HCT116 (cell line): ENCODE measurements at regions not wholly inside any gene's neighbourhood (a gene's known extent, or its start where the extent isn't known, plus 50 kb on each side); places are given as distances from the start of the nearest gene placed in this dataset.

Source experiments
- ATAC-seq: fragments of 200-7000 bp; cut with Tn5 transposase; 2 replicates; pipeline ENCODE4 v1.9.1; 2020; ENCODE audit warnings: mild to moderate bottlenecking, moderate library complexity
- BruUV-seq: library from RNA; stranded (reverse); fragments of 400-500 nt; replicated peaks from 2 replicates; lab custom pipeline; 2021; lab: Mats Ljungman, UMichigan
- CTCF ChIA-PET: fragments of 300-600 bp; sonication (Branson Sonifier 250); formaldehyde crosslinking; loops from one replicate; lab custom pipeline; 2021; ENCODE audit warnings: antibody characterized with exemption; lab: Charles Lee
- POLR2A ChIA-PET: fragments of 300-600, 350-600 bp; sonication (Branson Sonifier 250); formaldehyde crosslinking; loops from one replicate; lab custom pipeline; 2021; ENCODE audit warnings: antibody characterized with exemption; lab: Charles Lee
- RAD21 ChIA-PET, 2 experiments: fragments of 300-600 bp; sonication (Branson Sonifier 250); formaldehyde crosslinking; loops; one replicate each; lab custom pipeline; 2023; ENCODE audit warnings: low total read pairs in 2 of 2; ENCODE audit not compliant: uncharacterized antibody in 2 of 2, unreplicated experiment in 2 of 2, low non-redundant PET in 1 of 2; lab: Charles Lee
- DNase-seq: peaks from one replicate; pipeline ENCODE4 v3.0.0-alpha.2; 2010; ENCODE audit warnings: low read depth, low spot score
- H2AFZ ChIP-seq: fragments of 200-600 bp; shearing (Covaris generic), sonication (generic); 2 replicates; pipeline ENCODE4 v1.6.1; 2017; ENCODE audit warnings: low read depth, mixed run types, mixed read lengths, antibody characterized with exemption, low read length; ENCODE audit not compliant: poor library complexity, severe bottlenecking
- H3K27ac ChIP-seq: 2 replicates; pipeline ENCODE4 v1.5.1; 2012; ENCODE audit warnings: low read depth, low read length
- H3K27me3 ChIP-seq: fragments of 200-600 bp; sonication (generic); 2 replicates; pipeline ENCODE4 v1.6.1; 2016; ENCODE audit warnings: mixed run types, low read length, mixed read lengths; ENCODE audit not compliant: insufficient read depth
- H3K36me3 ChIP-seq, 2 experiments: fragments of 200-500 bp in 1 of 2; fragments of 200-600 bp in 1 of 2; sonication (Bioruptor generic) in 1 of 2; sonication (generic) in 1 of 2; 2 replicates each; pipeline versions ENCODE4 v1.5.1 to v1.6.1; 2014 to 2016; ENCODE audit warnings: low read length in 2 of 2, inconsistent platforms in 1 of 2, mixed read lengths in 1 of 2, mixed run types in 1 of 2; ENCODE audit not compliant: insufficient read depth in 2 of 2, control insufficient read depth in 1 of 2
- H3K4me1 ChIP-seq, 2 experiments: fragments of 200-600 bp in 1 of 2; sonication (generic) in 1 of 2; 2 replicates each; pipeline versions ENCODE4 v1.5.1 to v1.6.1; 2012 to 2017; ENCODE audit warnings: low read length in 2 of 2, inconsistent platforms in 1 of 2, mild to moderate bottlenecking in 1 of 2, mixed read lengths in 1 of 2, mixed run types in 1 of 2, moderate library complexity in 1 of 2; ENCODE audit not compliant: insufficient read depth in 2 of 2, control insufficient read depth in 1 of 2
- H3K4me2 ChIP-seq: fragments of 200-600 bp; sonication (generic); 2 replicates; pipeline ENCODE4 v1.6.1; 2017; ENCODE audit warnings: mixed run types, low read length, mixed read lengths
- H3K4me3 ChIP-seq, 2 experiments: fragments of 200-600 bp in 1 of 2; sonication (generic) in 1 of 2; replicated peaks in 1 of 2; 2 replicates each; pipeline ENCODE4 v1.5.1; 2011 to 2016; ENCODE audit warnings: low read length in 2 of 2, control low read depth in 1 of 2, low read depth in 1 of 2, mild to moderate bottlenecking in 1 of 2, mixed read lengths in 1 of 2, mixed run types in 1 of 2
- H3K79me2 ChIP-seq: fragments of 200-600 bp; sonication (generic); 2 replicates; pipeline ENCODE4 v1.6.1; 2017; ENCODE audit warnings: mild to moderate bottlenecking, mixed run types, low read length, moderate library complexity, mixed read lengths; ENCODE audit not compliant: insufficient read depth
- H3K9ac ChIP-seq: fragments of 200-600 bp; sonication (generic); 2 replicates; pipeline ENCODE4 v1.6.1; 2016; ENCODE audit warnings: low read length, mixed read lengths
- H3K9me2 ChIP-seq: fragments of 200-600 bp; sonication (generic), shearing (Covaris generic); 2 replicates; pipeline ENCODE4 v1.6.1; 2017; ENCODE audit warnings: mixed run types, mild to moderate bottlenecking, moderate library complexity; ENCODE audit not compliant: insufficient read depth
- H3K9me3 ChIP-seq, 2 experiments: fragments of 200-500 bp in 1 of 2; fragments of 200-600 bp in 1 of 2; sonication (Bioruptor generic) in 1 of 2; sonication (generic) in 1 of 2; 2 replicates each; pipeline ENCODE4 v1.6.1; 2014 to 2017; ENCODE audit warnings: low read length in 2 of 2, mixed read lengths in 2 of 2, inconsistent platforms in 1 of 2, low read depth in 1 of 2, mild to moderate bottlenecking in 1 of 2, mixed run types in 1 of 2, moderate library complexity in 1 of 2; ENCODE audit not compliant: control insufficient read depth in 1 of 2, insufficient read depth in 1 of 2
- H4K20me1 ChIP-seq: fragments of 200-600 bp; sonication (generic), shearing (Covaris generic); 2 replicates; pipeline ENCODE4 v1.6.1; 2017; ENCODE audit warnings: mixed run types, mild to moderate bottlenecking, moderate library complexity; ENCODE audit not compliant: insufficient read depth
- ATF3 ChIP-seq: IDR thresholded peaks from 2 replicates; pipeline ENCODE4 v1.6.1; 2012
- CBX3 ChIP-seq: IDR thresholded peaks from 2 replicates; pipeline ENCODE4 v1.6.1; 2012; ENCODE audit warnings: low read depth
- CEBPB ChIP-seq: IDR thresholded peaks from 2 replicates; pipeline ENCODE4 v1.6.1; 2012; ENCODE audit warnings: low read depth
- CTCF ChIP-seq, 3 experiments: fragments of 200-600 bp in 1 of 3; sonication (generic) in 1 of 3; IDR thresholded peaks in 2 of 3; conservative IDR thresholded peaks in 1 of 3; 2 replicates each; pipeline ENCODE4 v1.5.1; 2012 to 2017; ENCODE audit warnings: low read depth in 2 of 3, low read length in 2 of 3, antibody characterized with exemption in 1 of 3, borderline replicate concordance in 1 of 3, control low read depth in 1 of 3, mild to moderate bottlenecking in 1 of 3, mixed read lengths in 1 of 3, mixed run types in 1 of 3, moderate library complexity in 1 of 3; ENCODE audit not compliant: insufficient read depth in 1 of 3
- EGR1 ChIP-seq: IDR thresholded peaks from 2 replicates; pipeline ENCODE4 v1.6.1; 2012; ENCODE audit warnings: low read depth
- ELF1 ChIP-seq: IDR thresholded peaks from 2 replicates; pipeline ENCODE4 v1.6.1; 2012; ENCODE audit warnings: low read depth, borderline replicate concordance
- EZH2 ChIP-seq: fragments of 200-600 bp; sonication (generic); IDR thresholded peaks from 2 replicates; pipeline ENCODE4 v1.6.1; 2017; ENCODE audit warnings: antibody characterized with exemption, mixed run types
- EZH2phosphoT487 ChIP-seq: fragments of 200-600 bp; IDR thresholded peaks from 2 replicates; pipeline ENCODE4 v1.6.1; 2018; ENCODE audit warnings: antibody characterized with exemption, borderline replicate concordance
- FOSL1 ChIP-seq: IDR thresholded peaks from 2 replicates; pipeline ENCODE4 v1.6.1; 2012; ENCODE audit warnings: low read depth
- MAX ChIP-seq: IDR thresholded peaks from 2 replicates; pipeline ENCODE4 v1.6.1; 2012
- POLR2A ChIP-seq: IDR thresholded peaks from 2 replicates; pipeline ENCODE4 v1.7.0; 2011; ENCODE audit warnings: borderline replicate concordance; ENCODE audit not compliant: insufficient read depth, insufficient read length; ENCODE audit errors: extremely low read depth
- RAD21 ChIP-seq: IDR thresholded peaks from 2 replicates; pipeline ENCODE4 v1.6.1; 2012; ENCODE audit warnings: low read depth, mild to moderate bottlenecking
- REST ChIP-seq: IDR thresholded peaks from 2 replicates; pipeline ENCODE4 v1.6.1; 2012; ENCODE audit warnings: low read depth
- SIN3A ChIP-seq: IDR thresholded peaks from 2 replicates; pipeline ENCODE4 v1.6.1; 2012; ENCODE audit warnings: low read depth
- SP1 ChIP-seq: IDR thresholded peaks from 2 replicates; pipeline ENCODE4 v1.6.1; 2012; ENCODE audit warnings: low read depth
- TCF7L2 ChIP-seq: IDR thresholded peaks from 2 replicates; pipeline ENCODE4 v1.7.0; 2011; ENCODE audit warnings: borderline replicate concordance, inconsistent platforms; ENCODE audit not compliant: insufficient read depth, insufficient read length; ENCODE audit errors: extremely low read depth
- YY1 ChIP-seq: IDR thresholded peaks from 2 replicates; pipeline ENCODE4 v1.6.1; 2011; ENCODE audit warnings: low read length, low read depth, moderate library complexity, mild to moderate bottlenecking; ENCODE audit not compliant: insufficient replicate concordance; ENCODE audit errors: extremely low read depth
- ZBTB33 ChIP-seq: IDR thresholded peaks from 2 replicates; pipeline ENCODE4 v1.6.1; 2011; ENCODE audit warnings: mild to moderate bottlenecking, low read length, moderate library complexity; ENCODE audit not compliant: insufficient replicate concordance; ENCODE audit errors: extremely low read depth
- ZNF274 ChIP-seq: fragments of 200-500 bp; sonication (Bioruptor generic); IDR thresholded peaks from 2 replicates; pipeline ENCODE4 v1.6.1; 2014; ENCODE audit warnings: mild to moderate bottlenecking, low read depth, low read length, inconsistent platforms
- intact Hi-C: fragments of 100-400 bp; cut with micrococcal nuclease; formaldehyde crosslinking; loops from 2 replicates; pipeline ENCODE4 v1.10.0; 2022

GRCh38 chr11:19652623-19653375 lies 59.8 kb upstream of the NAV2 start:
- intact Hi-C loops = no loop called here
- no TSS peak for BruUV-seq
- peaks cover 3 to 10% of the 10 kb centered on the region in 2 experiments; a peak in 2 of 4 replicates for H3K4me1 ChIP-seq
- H2AFZ ChIP-seq = no peak overlapping the region
- H3K36me3 ChIP-seq = no peaks in the 10 kb centered on the region
- no peaks in the 10 kb centered on the region for H4K20me1 ChIP-seq
- H3K9ac ChIP-seq = no peak overlapping the region
- H3K4me2 ChIP-seq = no peak overlapping the region
- ChIA-PET CTCF (no interaction called here), POLR2A (no interaction called here), RAD21 (no interaction called here)
- TF ChIP-seq SIN3A = no peak
- TF ChIP-seq EZH2 = no peak
- no peak for TF ChIP-seq TCF7L2
- TF ChIP-seq ZBTB33 = no peak
- no peak for TF ChIP-seq CBX3
- TF ChIP-seq EGR1 = no peak
- TF ChIP-seq SP1 = no peak
- TF ChIP-seq CEBPB = no peak
- TF ChIP-seq ZNF274 = no peak
- TF ChIP-seq MAX = no peak
- TF ChIP-seq REST = no peak
- no peak for TF ChIP-seq YY1
- TF ChIP-seq CTCF (IDR thresholded peaks at IDR 0.05 in 2 of 3, conservative IDR thresholded peaks at IDR 0.05 in 1 of 3; ENCODE audit: borderline replicate concordance in 1 of 3, insufficient read depth in 1 of 3, low read depth in 2 of 3, low read length in 2 of 3) = no peak
- TF ChIP-seq EZH2phosphoT487 = no peak
- no peak for TF ChIP-seq ATF3
- TF ChIP-seq RAD21 = no peak
- TF ChIP-seq FOSL1 = no peak
- TF ChIP-seq ELF1 = no peak
- TF ChIP-seq POLR2A = no peak
- no peaks in the 10 kb centered on the region for H3K9me3 ChIP-seq
- no peaks in the 10 kb centered on the region for H3K9me2 ChIP-seq
- H3K27ac ChIP-seq = no peak overlapping the region
- ATAC-seq = no peak
- H3K79me2 ChIP-seq = no peaks in the 10 kb centered on the region
- no peak overlapping the region for H3K4me3 ChIP-seq
- H3K27me3 ChIP-seq = no peaks in the 10 kb centered on the region; the same call in 1 of the 2 replicates
- no peak for DNase-seq
